ENCODE measurements at regions not wholly inside any gene's neighbourhood (a gene's known extent, or its start where the extent isn't known, plus 50 kb on each side); places are given as distances from the start of the nearest gene placed in this dataset.
"Not testable (repeated sequence)": the region's sequence is repeated elsewhere in the genome, so short reads cannot be mapped to it uniquely, and the experiment has no call there.

- H3K4me1 ChIP-seq (ENCODE audit: control insufficient read depth, extremely low read depth, insufficient read depth, low read length); dilution Hi-C loops (cut with MboI; ENCODE audit: extremely low pct_ligation_motif_present, low sequenced_read_pairs): not testable (repeated sequence)
These were observed 143.5 kb upstream of the NPY2R start for GRCh38 chr4:155064934-155065333.

DNA sequence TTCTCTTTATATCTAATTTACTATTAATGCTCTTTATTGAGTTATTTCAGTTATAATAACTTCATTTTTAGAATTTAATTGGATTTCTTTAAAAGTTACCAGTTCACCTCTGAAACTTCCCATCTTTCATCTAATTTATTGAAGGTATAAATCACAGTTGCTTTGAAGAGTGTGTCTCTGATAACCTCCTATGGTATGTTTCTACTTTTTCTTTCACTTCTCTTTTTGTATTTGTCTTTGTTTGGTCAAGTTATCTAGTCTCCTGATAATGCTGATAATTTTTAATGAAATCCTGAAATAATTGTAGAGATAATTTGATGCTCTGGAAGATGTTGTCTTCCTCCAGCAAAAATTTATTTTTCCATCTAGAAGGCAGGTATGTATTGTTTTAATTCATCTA is 141.6 kb upstream of the NPY2R start:
- intact Hi-C loops (cut with micrococcal nuclease) (loop anchor here (2.0 kb wide), 1 partner anchor 16 kb away; no protein-coding TSS in a partner anchor), dilution Hi-C loops (cut with MboI; ENCODE audit: extremely low pct_ligation_motif_present, low sequenced_read_pairs) (no loop called here)
- no peaks in the 10 kb centered on the region for H3K9me1 ChIP-seq (replicated peaks; ENCODE audit: control insufficient read depth, extremely low read depth, insufficient read depth, low read length)
- no peaks in the 10 kb centered on the region for H3K9me3 ChIP-seq (replicated peaks; ENCODE audit: control insufficient read depth, insufficient read depth, low read length)
- no peak for DNase-seq (ENCODE audit: low read depth, low spot score)
- H3K27ac ChIP-seq (ENCODE audit: insufficient read depth, low read depth, low read length) = no peak overlapping the region
- H3K79me2 ChIP-seq (ENCODE audit: control insufficient read depth, insufficient read depth, low read length) = no peaks in the 10 kb centered on the region
- ChIA-PET CTCF (interaction anchor here (0.9 to 1.7 kb wide), 3 partner anchors 11 to 289 kb away, joined by 3 to 7 read pairs (median 3); no protein-coding TSS in a partner anchor), POLR2A (no interaction called here)
- H2AFZ ChIP-seq (ENCODE audit: low read depth, low read length) = no peak overlapping the region
- FAIRE-seq = no peak
- H3K4me2 ChIP-seq (ENCODE audit: insufficient read depth, low read length) = no peak overlapping the region
- H3K36me3 ChIP-seq (ENCODE audit: control insufficient read depth in 2 of 2, extremely low read depth in 1 of 2, insufficient read depth in 2 of 2, low read length in 2 of 2) = no peaks in the 10 kb centered on the region
- H3K9ac ChIP-seq (replicated peaks; ENCODE audit: extremely low read depth, insufficient read depth, low read length) = no peak overlapping the region
- no peak overlapping the region for H3K4me3 ChIP-seq (replicated peaks in 1 of 3; ENCODE audit: insufficient read depth in 1 of 3, low read depth in 1 of 3, low read length in 3 of 3)
- H3K27me3 ChIP-seq (ENCODE audit: control insufficient read depth in 2 of 2, insufficient read depth in 2 of 2, low read length in 2 of 2) = no peaks in the 10 kb centered on the region
- BruUV-seq (replicated peaks) = no TSS peak
- no peaks in the 10 kb centered on the region for H3K4me1 ChIP-seq (ENCODE audit: control insufficient read depth, extremely low read depth, insufficient read depth, low read length)
- no peaks in the 10 kb centered on the region for H4K20me1 ChIP-seq (replicated peaks; ENCODE audit: control insufficient read depth, extremely low read depth, insufficient read depth, low read length)
- TF ChIP-seq POLR2AphosphoS5 (IDR thresholded peaks at IDR 0.05; ENCODE audit: insufficient read depth, low read depth, low read length) = no peak
- no peak for TF ChIP-seq FOS (IDR thresholded peaks at IDR 0.05; ENCODE audit: borderline replicate concordance, insufficient read depth, low read length)
- TF ChIP-seq MYC (IDR thresholded peaks at IDR 0.05; ENCODE audit: low read depth, low read length) = no peak
- TF ChIP-seq EZH2 (IDR thresholded peaks at IDR 0.05; ENCODE audit: borderline replicate concordance, low read depth, low read length, severe bottlenecking) = no peak
- no peak for TF ChIP-seq MAX (IDR thresholded peaks at IDR 0.05; ENCODE audit: insufficient read depth, insufficient read length)
- TF ChIP-seq, protein P1, sequence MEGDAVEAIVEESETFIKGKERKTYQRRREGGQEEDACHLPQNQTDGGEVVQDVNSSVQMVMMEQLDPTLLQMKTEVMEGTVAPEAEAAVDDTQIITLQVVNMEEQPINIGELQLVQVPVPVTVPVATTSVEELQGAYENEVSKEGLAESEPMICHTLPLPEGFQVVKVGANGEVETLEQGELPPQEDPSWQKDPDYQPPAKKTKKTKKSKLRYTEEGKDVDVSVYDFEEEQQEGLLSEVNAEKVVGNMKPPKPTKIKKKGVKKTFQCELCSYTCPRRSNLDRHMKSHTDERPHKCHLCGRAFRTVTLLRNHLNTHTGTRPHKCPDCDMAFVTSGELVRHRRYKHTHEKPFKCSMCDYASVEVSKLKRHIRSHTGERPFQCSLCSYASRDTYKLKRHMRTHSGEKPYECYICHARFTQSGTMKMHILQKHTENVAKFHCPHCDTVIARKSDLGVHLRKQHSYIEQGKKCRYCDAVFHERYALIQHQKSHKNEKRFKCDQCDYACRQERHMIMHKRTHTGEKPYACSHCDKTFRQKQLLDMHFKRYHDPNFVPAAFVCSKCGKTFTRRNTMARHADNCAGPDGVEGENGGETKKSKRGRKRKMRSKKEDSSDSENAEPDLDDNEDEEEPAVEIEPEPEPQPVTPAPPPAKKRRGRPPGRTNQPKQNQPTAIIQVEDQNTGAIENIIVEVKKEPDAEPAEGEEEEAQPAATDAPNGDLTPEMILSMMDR (IDR thresholded peaks at IDR 0.05; ENCODE audit: extremely low read depth in 1 of 2, insufficient read depth in 1 of 2, low read depth in 1 of 2, low read length in 2 of 2) = no peak
- TF ChIP-seq GATA2 (IDR thresholded peaks at IDR 0.05; ENCODE audit: insufficient read depth, insufficient read length, low read depth, low read length) = no peak
- no peak for TF ChIP-seq JUN (IDR thresholded peaks at IDR 0.05; ENCODE audit: borderline replicate concordance, insufficient read depth, insufficient read length, low read depth)
- no peak for TF ChIP-seq POLR2A (IDR thresholded peaks at IDR 0.05; ENCODE audit: low read depth, low read length)

More at GRCh38 chr4:155064934-155065333, 143.5 kb upstream of the NPY2R start:
- DNase-seq (ENCODE audit: low read depth, low spot score); BruUV-seq (replicated peaks); H3K9me1 ChIP-seq (replicated peaks; ENCODE audit: control insufficient read depth, extremely low read depth, insufficient read depth, low read length); H3K4me3 ChIP-seq (replicated peaks in 1 of 3; ENCODE audit: insufficient read depth in 1 of 3, low read depth in 1 of 3, low read length in 3 of 3); POLR2A ChIA-PET; CTCF ChIA-PET; H3K9ac ChIP-seq (replicated peaks; ENCODE audit: extremely low read depth, insufficient read depth, low read length); H3K27ac ChIP-seq (ENCODE audit: insufficient read depth, low read depth, low read length); H3K79me2 ChIP-seq (ENCODE audit: control insufficient read depth, insufficient read depth, low read length); intact Hi-C loops (cut with micrococcal nuclease); H3K36me3 ChIP-seq (ENCODE audit: control insufficient read depth in 2 of 2, extremely low read depth in 1 of 2, insufficient read depth in 2 of 2, low read length in 2 of 2); H3K27me3 ChIP-seq (ENCODE audit: control insufficient read depth in 2 of 2, insufficient read depth in 2 of 2, low read length in 2 of 2); FAIRE-seq; H2AFZ ChIP-seq (ENCODE audit: low read depth, low read length); H3K9me3 ChIP-seq (replicated peaks; ENCODE audit: control insufficient read depth, insufficient read depth, low read length); H3K4me2 ChIP-seq (ENCODE audit: insufficient read depth, low read length); H4K20me1 ChIP-seq (replicated peaks; ENCODE audit: control insufficient read depth, extremely low read depth, insufficient read depth, low read length): not testable (repeated sequence)
